Stomach (tissue), 4 donors: ENCODE measurements at regions not wholly inside any gene's neighbourhood (a gene's known extent, or its start where the extent isn't known, plus 50 kb on each side); places are given as distances from the start of the nearest gene placed in this dataset.
"Not testable (repeated sequence)": the region's sequence is repeated elsewhere in the genome, so short reads cannot be mapped to it uniquely, and the experiment has no call there.

Source experiments
- CTCF ChIP-seq, 7 experiments: fragments of 450-650 bp in 4 of 7; fragments of 200-600 bp in 3 of 7; sonication (generic) in 3 of 7; IDR thresholded peaks; one replicate each; pipeline ENCODE4 v1.5.1; 2016 to 2019; ENCODE audit warnings: antibody characterized with exemption in 7 of 7, control low read depth in 2 of 7, mild to moderate bottlenecking in 1 of 7
- POLR2A ChIP-seq, 4 donors: fragments of 450-650 bp; IDR thresholded peaks; one replicate each; pipeline ENCODE4 v1.6.1; 2016; ENCODE audit warnings: antibody characterized with exemption in 4 of 4, control low read depth in 2 of 4, mild to moderate bottlenecking in 1 of 4, moderate library complexity in 1 of 4
- POLR2AphosphoS5 ChIP-seq, 3 donors: sonication (generic); formaldehyde crosslinking; IDR thresholded peaks; one replicate each; pipeline ENCODE4 v1.6.1; 2016; ENCODE audit warnings: antibody characterized with exemption in 3 of 3

- TF ChIP-seq POLR2A, CTCF, POLR2AphosphoS5 (IDR thresholded peaks at IDR 0.05): not testable (repeated sequence)
Observed at GRCh38 chr16:35614883-35615282, 2155.5 kb downstream of the TP53TG3F start.
